ENCODE measurements at regions not wholly inside any gene's neighbourhood (a gene's known extent, or its start where the extent isn't known, plus 50 kb on each side); places are given as distances from the start of the nearest gene placed in this dataset.

- no peak for TF ChIP-seq EZH2 (IDR thresholded peaks at IDR 0.05; ENCODE audit: low read depth, unreplicated experiment)
- TF ChIP-seq CTCF (conservative IDR thresholded peaks at IDR 0.05; ENCODE audit: low read depth in 2 of 2): no peak
- TF ChIP-seq REST (IDR thresholded peaks at IDR 0.05; ENCODE audit: unreplicated experiment): no peak
- no peak for TF ChIP-seq POLR2AphosphoS5 (IDR thresholded peaks at IDR 0.05; ENCODE audit: low read depth)
- no peak for TF ChIP-seq EZH2phosphoT487 (IDR thresholded peaks at IDR 0.05; ENCODE audit: unreplicated experiment)
- TF ChIP-seq NANOG (IDR thresholded peaks at IDR 0.05; ENCODE audit: borderline replicate concordance): no peak
- no peak for TF ChIP-seq JUNB (IDR thresholded peaks at IDR 0.05; ENCODE audit: unreplicated experiment)
- TF ChIP-seq ETS1 (IDR thresholded peaks at IDR 0.05): no peak
- no peak for TF ChIP-seq CREB1 (CRISPR knock-in tag; IDR thresholded peaks at IDR 0.05; ENCODE audit: low read depth)
Observed at GRCh38 chr7:54940748-54941147, 78.1 kb upstream of the EGFR start.

All from GM23338 (cell line).